RWPE1 (cell line): ENCODE measurements at regions not wholly inside any gene's neighbourhood (a gene's known extent, or its start where the extent isn't known, plus 50 kb on each side); places are given as distances from the start of the nearest gene placed in this dataset.
A peak's percentile ranks its signal among the peaks of the same experiment; 100 is the strongest.

Source experiments
- CTCF ChIA-PET: fragments of 350-600 bp; sonication (Branson Sonifier 250); formaldehyde crosslinking; extraction: SDS; loops from one replicate; lab custom pipeline; 2021; lab: Yijun Ruan, JAX
- POLR2A ChIA-PET: fragments of 400-600 bp; formaldehyde crosslinking; extraction: SDS; loops from one replicate; lab custom pipeline; 2020; ENCODE audit warnings: antibody characterized with exemption; ENCODE audit not compliant: low non-redundant PET; lab: Yijun Ruan, JAX
- DNase-seq: peaks from one replicate; pipeline ENCODE4 v3.0.0; 2012; ENCODE audit warnings: low spot score
- H3K27ac ChIP-seq: fragments of 450-650 bp; 2 replicates; pipeline ENCODE4 v1.5.1; 2017
- CTCF ChIP-seq: fragments of 450-650 bp; conservative IDR thresholded peaks from 2 replicates; pipeline ENCODE4 v1.5.1; 2017; ENCODE audit warnings: low read depth, mild to moderate bottlenecking

GRCh38 chr10:128624656-128625530 is 498.7 kb upstream of the MKI67 start:
- H3K27ac ChIP-seq = no peak overlapping the region
- DNase-seq = peak; percentile 25
- ChIA-PET POLR2A (no interaction called here), CTCF (no interaction called here)
- no peak for TF ChIP-seq CTCF

- H3K27ac ChIP-seq = no peak overlapping the region
- no peak for TF ChIP-seq CTCF
- CTCF ChIA-PET = no interaction called here
- DNase-seq = no peak
- POLR2A ChIA-PET = no interaction called here
Measured at GRCh38 chr10:128625926-128626325, 499.7 kb upstream of the MKI67 start.

GRCh38 chr10:128626397-128627000 is 500.3 kb upstream of the MKI67 start:
- POLR2A ChIA-PET = no interaction called here
- no peak for DNase-seq
- CTCF ChIA-PET = no interaction called here
- TF ChIP-seq CTCF = no peak
- H3K27ac ChIP-seq = no peak overlapping the region

GRCh38 chr10:128627811-128628210 is 501.6 kb upstream of the MKI67 start:
- POLR2A ChIA-PET = no interaction called here
- H3K27ac ChIP-seq = no peak overlapping the region
- no peak for DNase-seq
- CTCF ChIA-PET = no interaction called here
- no peak for TF ChIP-seq CTCF

- ChIA-PET CTCF (no interaction called here), POLR2A (no interaction called here)
- no peak for DNase-seq
- TF ChIP-seq CTCF = no peak
- no peak overlapping the region for H3K27ac ChIP-seq
Measured at GRCh38 chr10:128628252-128628651, 502.0 kb upstream of the MKI67 start.

- peak overlapping the region; percentile 35; the same call in 1 of the 2 replicates for H3K27ac ChIP-seq
- no peak for TF ChIP-seq CTCF
- POLR2A ChIA-PET = no interaction called here
- peak; percentile 63 for DNase-seq
- CTCF ChIA-PET = no interaction called here
Measured at GRCh38 chr10:128629111-128630096, 503.2 kb upstream of the MKI67 start.
